GM12891 (cell line): ENCODE measurements at regions not wholly inside any gene's neighbourhood (a gene's known extent, or its start where the extent isn't known, plus 50 kb on each side); places are given as distances from the start of the nearest gene placed in this dataset.

Experiments
- POLR2A ChIP-seq: IDR thresholded peaks from 2 replicates; pipeline ENCODE4 v1.6.1; 2011; ENCODE audit warnings: low read depth, low read length, control low read depth
- TAF1 ChIP-seq: IDR thresholded peaks from 2 replicates; pipeline ENCODE4 v1.6.1; 2011; ENCODE audit warnings: low read depth, low read length, control low read depth

- TF ChIP-seq TAF1: no peak
- no peak for TF ChIP-seq POLR2A
Observed at GRCh38 chr2:200065477-200065876, 110.1 kb downstream of the MAIP1 start.
